Activated CD4-positive, alpha-beta T cell treated with anti-CD3 and anti-CD28 coated beads, Interleukin-2, amount 50 U/mL, for 4 hours (primary cell): ENCODE measurements at regions not wholly inside any gene's neighbourhood (a gene's known extent, or its start where the extent isn't known, plus 50 kb on each side); places are given as distances from the start of the nearest gene placed in this dataset.

Experiments
- DNase-seq, 2 experiments: peaks; one replicate each; pipeline ENCODE4 v3.0.0-alpha.2; 2020

GRCh38 chr10:4475827-4476490, 350.0 kb upstream of the AKR1E2 start:
- DNase-seq: no peak

- no peak for DNase-seq
Observed at GRCh38 chr10:4474829-4475228, 351.2 kb upstream of the AKR1E2 start.

- DNase-seq: no peak
Observed at GRCh38 chr10:4473977-4474376, 352.0 kb upstream of the AKR1E2 start.

GRCh38 chr10:4472190-4472904, 353.7 kb upstream of the AKR1E2 start:
- DNase-seq: no peak

- no peak for DNase-seq
Observed at GRCh38 chr10:4470231-4470835, 355.7 kb upstream of the AKR1E2 start.

- no peak for DNase-seq
Observed at GRCh38 chr10:4467481-4467880, 358.5 kb upstream of the AKR1E2 start.

- DNase-seq: no peak
Observed at GRCh38 chr10:4460267-4460666, 365.7 kb upstream of the AKR1E2 start.

- DNase-seq: no peak
Observed at GRCh38 chr10:4459531-4459930, 366.5 kb upstream of the AKR1E2 start.

GRCh38 chr10:4457597-4457996, 368.4 kb upstream of the AKR1E2 start:
- DNase-seq: no peak

- DNase-seq: no peak
Observed at GRCh38 chr10:4456776-4457175, 369.2 kb upstream of the AKR1E2 start.

GRCh38 chr10:4456279-4456678, 369.7 kb upstream of the AKR1E2 start:
- DNase-seq: no peak

- no peak for DNase-seq
Observed at GRCh38 chr10:4453950-4454349, 372.1 kb upstream of the AKR1E2 start.

GRCh38 chr10:4453276-4453675, 372.7 kb upstream of the AKR1E2 start:
- DNase-seq: no peak

- no peak for DNase-seq
Observed at GRCh38 chr10:4450981-4451908, 374.8 kb upstream of the AKR1E2 start.

- DNase-seq: no peak
Observed at GRCh38 chr10:4450169-4450568, 375.8 kb upstream of the AKR1E2 start.

GRCh38 chr10:4448030-4448429, 378.0 kb upstream of the AKR1E2 start:
- DNase-seq: no peak

- DNase-seq: no peak
Observed at GRCh38 chr10:4443419-4443818, 382.6 kb upstream of the AKR1E2 start.

GRCh38 chr10:4442296-4442695, 383.7 kb upstream of the AKR1E2 start:
- no peak for DNase-seq

GRCh38 chr10:4440260-4440659, 385.7 kb upstream of the AKR1E2 start:
- no peak for DNase-seq

- DNase-seq: no peak
Observed at GRCh38 chr10:4437791-4438190, 388.2 kb upstream of the AKR1E2 start.

GRCh38 chr10:4437061-4437460, 388.9 kb upstream of the AKR1E2 start:
- DNase-seq: no peak

- DNase-seq: no peak
Observed at GRCh38 chr10:4436103-4436502, 389.9 kb upstream of the AKR1E2 start.

GRCh38 chr10:4434516-4435071, 391.4 kb upstream of the AKR1E2 start:
- no peak for DNase-seq
